ENCODE measurements at regions not wholly inside any gene's neighbourhood (a gene's known extent, or its start where the extent isn't known, plus 50 kb on each side); places are given as distances from the start of the nearest gene placed in this dataset.

DNA sequence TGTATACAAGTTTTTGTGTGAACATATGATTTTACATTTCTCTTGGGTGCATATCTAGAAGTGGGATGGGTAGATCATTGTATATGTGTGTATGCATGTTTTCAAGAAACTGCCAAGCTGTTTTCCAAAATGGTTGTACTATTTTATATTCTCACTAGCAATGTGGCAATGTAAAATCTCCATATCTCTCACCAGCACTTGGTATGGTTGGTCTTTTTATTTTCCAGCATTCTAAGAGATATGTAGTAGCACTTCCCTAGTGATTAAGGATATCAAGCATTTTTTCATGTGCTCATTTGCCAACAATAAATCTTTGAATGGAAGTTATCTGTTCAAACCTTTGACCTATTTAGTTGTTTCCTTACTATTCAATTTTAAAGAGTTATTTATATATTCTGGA lies 310.7 kb downstream of the ZNF326 start:
- Histone ChIP-seq H3K9ac (ENCODE audit: extremely low read depth, low read length, poor library complexity, severe bottlenecking) (no peak overlapping the region), H3K4me3 (ENCODE audit: low read length) (no peak overlapping the region), H3K27ac (ENCODE audit: low read depth, low read length) (no peak overlapping the region), H3K36me3 (ENCODE audit: control insufficient read depth, insufficient read depth, low read length) (no peaks in the 10 kb centered on the region), H3K9me3 (ENCODE audit: control insufficient read depth, low read length) (no peaks in the 10 kb centered on the region), H3K4me1 (ENCODE audit: control insufficient read depth, insufficient read depth, low read length) (no peaks in the 10 kb centered on the region), H3K27me3 (ENCODE audit: control insufficient read depth, insufficient read depth, low read length, poor library complexity, severe bottlenecking) (no peaks in the 10 kb centered on the region)
- Mint-ChIP-seq H3K27ac (no peak overlapping the region), H3K9me3 (no peaks in the 10 kb centered on the region), H3K27me3 (ENCODE audit: insufficient read depth) (no peaks in the 10 kb centered on the region), H3K4me3 (no peak overlapping the region), H3K4me1 (peaks cover 4% of the 10 kb centered on the region), H3K36me3 (ENCODE audit: low read depth) (no peaks in the 10 kb centered on the region)
- DNase-seq, result no peak
- TF ChIP-seq CTCF (conservative IDR thresholded peaks at IDR 0.05), result no peak

- H3K36me3 ChIP-seq (ENCODE audit: control insufficient read depth, insufficient read depth, low read length), result no peaks in the 10 kb centered on the region
- no peak for TF ChIP-seq CTCF (conservative IDR thresholded peaks at IDR 0.05)
- no peak overlapping the region for H3K9ac ChIP-seq (ENCODE audit: extremely low read depth, low read length, poor library complexity, severe bottlenecking)
- H3K27ac ChIP-seq (ENCODE audit: low read depth, low read length), result no peak overlapping the region
- Mint-ChIP-seq H3K9me3 (no peaks in the 10 kb centered on the region), H3K4me1 (peaks cover 4% of the 10 kb centered on the region), H3K4me3 (no peak overlapping the region), H3K36me3 (ENCODE audit: low read depth) (no peaks in the 10 kb centered on the region), H3K27me3 (ENCODE audit: insufficient read depth) (no peaks in the 10 kb centered on the region), H3K27ac (no peak overlapping the region)
- DNase-seq, result no peak
- H3K9me3 ChIP-seq (ENCODE audit: control insufficient read depth, low read length), result no peaks in the 10 kb centered on the region
- H3K27me3 ChIP-seq (ENCODE audit: control insufficient read depth, insufficient read depth, low read length, poor library complexity, severe bottlenecking), result no peaks in the 10 kb centered on the region
- 95 to 96% methylated on average over 4 to 5 of the region's 5 CpGs for WGBS, 2 experiments (ENCODE audit: insufficient coverage in 1 of 2, insufficient read length in 1 of 2)
- H3K4me1 ChIP-seq (ENCODE audit: control insufficient read depth, insufficient read depth, low read length), result no peaks in the 10 kb centered on the region
- H3K4me3 ChIP-seq (ENCODE audit: low read length), result no peak overlapping the region
Measured at GRCh38 chr1:90296327-90296726, 301.4 kb downstream of the ZNF326 start.

DNA sequence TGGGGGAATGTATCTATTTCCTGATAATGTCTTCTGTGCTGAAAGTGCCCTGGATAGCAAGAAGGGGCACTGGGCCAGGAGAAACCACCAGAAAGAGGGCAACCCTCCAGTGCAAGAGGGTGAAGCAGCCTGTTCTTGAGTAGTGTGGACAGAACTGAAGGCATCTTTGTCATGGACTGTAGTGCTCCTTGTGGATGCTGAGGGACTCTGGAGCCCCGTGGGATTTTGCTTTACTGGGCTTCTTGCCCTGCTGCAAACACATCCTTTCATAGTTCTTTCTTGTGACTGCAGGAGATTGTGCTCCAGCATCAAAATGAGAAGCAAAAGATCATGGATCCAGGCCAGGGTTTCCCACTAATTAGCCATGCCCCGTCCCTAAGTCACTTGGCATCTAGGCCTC lies 300.6 kb downstream of the ZNF326 start:
- Mint-ChIP-seq H3K27me3 (ENCODE audit: insufficient read depth) (no peaks in the 10 kb centered on the region), H3K4me1 (peaks cover 4% of the 10 kb centered on the region), H3K9me3 (no peaks in the 10 kb centered on the region), H3K36me3 (ENCODE audit: low read depth) (no peaks in the 10 kb centered on the region), H3K27ac (no peak overlapping the region), H3K4me3 (no peak overlapping the region)
- no peak overlapping the region for H3K9ac ChIP-seq (ENCODE audit: extremely low read depth, low read length, poor library complexity, severe bottlenecking)
- no peak overlapping the region for H3K27ac ChIP-seq (ENCODE audit: low read depth, low read length)
- no peaks in the 10 kb centered on the region for H3K9me3 ChIP-seq (ENCODE audit: control insufficient read depth, low read length)
- no peaks in the 10 kb centered on the region for H3K36me3 ChIP-seq (ENCODE audit: control insufficient read depth, insufficient read depth, low read length)
- no peak overlapping the region for H3K4me3 ChIP-seq (ENCODE audit: low read length)
- peak; percentile 25 for TF ChIP-seq CTCF (conservative IDR thresholded peaks at IDR 0.05)
- WGBS, 2 experiments (ENCODE audit: insufficient coverage in 1 of 2, insufficient read length in 1 of 2), result 83 to 100% methylated on average over 1 to 2 of the region's 2 CpGs
- H3K27me3 ChIP-seq (ENCODE audit: control insufficient read depth, insufficient read depth, low read length, poor library complexity, severe bottlenecking), result no peaks in the 10 kb centered on the region
- DNase-seq, result no peak
- no peaks in the 10 kb centered on the region for H3K4me1 ChIP-seq (ENCODE audit: control insufficient read depth, insufficient read depth, low read length)

Measured in endodermal cell (in vitro differentiated cells).